Skeletal muscle tissue (tissue), 3 donors: ENCODE measurements at regions not wholly inside any gene's neighbourhood (a gene's known extent, or its start where the extent isn't known, plus 50 kb on each side); places are given as distances from the start of the nearest gene placed in this dataset.

Experiments
- H3K27ac ChIP-seq: one replicate; pipeline ENCODE4 v1.7.0; 2013; ENCODE audit warnings: mild to moderate bottlenecking, low read depth, low read length, inconsistent platforms
- H3K27me3 ChIP-seq, 3 donors: one replicate each; pipeline ENCODE4 v1.7.0; 2013; ENCODE audit warnings: low read length in 3 of 3; ENCODE audit not compliant: control insufficient read depth in 3 of 3, insufficient read depth in 3 of 3
- H3K36me3 ChIP-seq, 3 donors: one replicate each; pipeline ENCODE4 v1.7.0; 2013; ENCODE audit warnings: low read length in 3 of 3; ENCODE audit not compliant: control insufficient read depth in 3 of 3, insufficient read depth in 3 of 3
- H3K4me1 ChIP-seq, 3 donors: one replicate each; pipeline ENCODE4 v1.7.0; 2013; ENCODE audit warnings: low read length in 3 of 3, mild to moderate bottlenecking in 3 of 3; ENCODE audit not compliant: control insufficient read depth in 3 of 3, insufficient read depth in 3 of 3
- H3K4me3 ChIP-seq, 3 donors: one replicate each; pipeline ENCODE4 v1.7.0; 2013; ENCODE audit warnings: low read length in 3 of 3
- H3K9ac ChIP-seq, 3 donors: one replicate each; pipeline ENCODE4 v1.7.0; 2013; ENCODE audit warnings: low read length in 3 of 3, mild to moderate bottlenecking in 3 of 3, moderate library complexity in 2 of 3, low read depth in 1 of 3
- H3K9me3 ChIP-seq, 3 donors: one replicate each; pipeline ENCODE4 v1.7.0; 2013; ENCODE audit warnings: low read length in 3 of 3; ENCODE audit not compliant: control insufficient read depth in 3 of 3
- donor health status: Osteomylitis.

- no peaks in the 10 kb centered on the region for H3K9me3 ChIP-seq
- no peaks in the 10 kb centered on the region for H3K36me3 ChIP-seq
- H3K9ac ChIP-seq: no peak overlapping the region
- peaks cover 2 to 4% (median 3%) of the 10 kb centered on the region in 3 donors for H3K27me3 ChIP-seq
- H3K4me3 ChIP-seq: no peak overlapping the region
- peaks cover 0 to under 1% (median 0%) of the 10 kb centered on the region in 3 donors for H3K4me1 ChIP-seq
- no peak overlapping the region for H3K27ac ChIP-seq
Measured at GRCh38 chr17:77893144-77894044, 65.1 kb upstream of the TNRC6C start.

GRCh38 chr17:77894126-77894956, 64.2 kb upstream of the TNRC6C start:
- no peaks in the 10 kb centered on the region for H3K36me3 ChIP-seq
- H3K9me3 ChIP-seq: no peaks in the 10 kb centered on the region
- no peak overlapping the region for H3K27ac ChIP-seq
- H3K4me3 ChIP-seq: no peak overlapping the region
- H3K27me3 ChIP-seq: peaks cover 0 to 4% (median 2%) of the 10 kb centered on the region in 3 donors
- H3K9ac ChIP-seq: no peak overlapping the region
- no peaks in the 10 kb centered on the region for H3K4me1 ChIP-seq

- H3K4me1 ChIP-seq: no peaks in the 10 kb centered on the region
- H3K4me3 ChIP-seq: no peak overlapping the region
- no peaks in the 10 kb centered on the region for H3K9me3 ChIP-seq
- H3K27me3 ChIP-seq: peaks cover 0 to 2% (median 0%) of the 10 kb centered on the region in 3 donors
- H3K9ac ChIP-seq: no peak overlapping the region
- H3K36me3 ChIP-seq: no peaks in the 10 kb centered on the region
- H3K27ac ChIP-seq: no peak overlapping the region
Measured at GRCh38 chr17:77897741-77898301, 60.7 kb upstream of the TNRC6C start.

DNA sequence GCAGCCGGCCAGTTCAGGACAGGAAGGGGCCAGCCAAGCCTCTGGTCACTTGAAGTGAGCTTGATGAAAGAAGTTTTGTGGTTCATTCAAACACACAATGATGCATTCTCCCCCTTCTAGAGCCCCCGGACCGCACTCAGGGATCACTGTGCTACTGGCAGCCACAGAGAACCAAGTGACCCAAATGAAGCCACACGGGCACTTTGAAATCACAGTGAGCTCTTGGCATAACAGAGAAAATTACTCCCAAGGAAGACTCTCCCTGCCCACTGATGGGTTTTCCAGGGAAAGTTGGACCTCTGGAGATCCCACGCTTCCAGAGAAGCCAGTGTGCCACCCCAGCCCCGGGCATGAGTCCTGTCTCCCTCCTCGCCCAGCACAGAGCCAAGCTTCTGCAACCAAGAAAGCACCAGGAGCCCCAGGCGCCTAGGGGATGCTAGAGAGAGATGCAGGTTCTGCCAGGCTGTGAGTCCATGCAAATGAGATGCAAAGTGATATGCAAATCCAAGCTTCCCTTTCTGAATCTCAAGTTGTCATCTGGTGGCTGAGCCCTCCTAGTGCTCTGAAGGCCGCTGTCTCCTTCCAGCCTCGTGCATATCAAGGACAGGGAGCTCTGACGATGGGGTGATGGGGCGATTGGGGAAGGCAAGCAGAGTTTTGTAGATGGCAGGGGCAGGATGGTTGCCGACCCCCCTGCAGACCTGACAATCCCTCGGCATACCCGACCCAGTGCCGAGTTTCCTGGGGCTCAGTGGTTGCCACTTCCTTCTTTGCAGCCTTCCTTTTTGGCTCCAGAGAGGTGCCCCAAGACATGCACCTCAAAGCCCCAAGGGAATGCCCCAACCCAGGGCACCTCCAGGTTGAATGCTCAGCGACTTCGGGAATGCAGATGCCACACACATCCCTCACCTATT, 59.7 kb upstream of the TNRC6C start:
- H3K27me3 ChIP-seq: peaks cover 0 to 4% (median 0%) of the 10 kb centered on the region in 3 donors
- H3K4me3 ChIP-seq: no peak overlapping the region
- H3K27ac ChIP-seq: no peak overlapping the region
- H3K4me1 ChIP-seq: no peaks in the 10 kb centered on the region
- no peaks in the 10 kb centered on the region for H3K9me3 ChIP-seq
- no peaks in the 10 kb centered on the region for H3K36me3 ChIP-seq
- H3K9ac ChIP-seq: no peak overlapping the region

- Histone ChIP-seq H3K4me3 (no peak overlapping the region), H3K9me3 (no peaks in the 10 kb centered on the region), H3K9ac (no peak overlapping the region), H3K4me1 (no peaks in the 10 kb centered on the region), H3K27me3 (peaks cover 0 to 5% (median 4%) of the 10 kb centered on the region in 3 donors), H3K36me3 (no peaks in the 10 kb centered on the region), H3K27ac (no peak overlapping the region)
Measured at GRCh38 chr17:77899498-77899897, 59.0 kb upstream of the TNRC6C start.

GRCh38 chr17:77901481-77901880, 57.0 kb upstream of the TNRC6C start:
- Histone ChIP-seq H3K4me1 (no peaks in the 10 kb centered on the region), H3K4me3 (no peak overlapping the region), H3K9me3 (no peaks in the 10 kb centered on the region), H3K36me3 (no peaks in the 10 kb centered on the region), H3K27me3 (peaks cover 4 to 12% (median 5%) of the 10 kb centered on the region in 3 donors), H3K9ac (no peak overlapping the region), H3K27ac (no peak overlapping the region)

DNA sequence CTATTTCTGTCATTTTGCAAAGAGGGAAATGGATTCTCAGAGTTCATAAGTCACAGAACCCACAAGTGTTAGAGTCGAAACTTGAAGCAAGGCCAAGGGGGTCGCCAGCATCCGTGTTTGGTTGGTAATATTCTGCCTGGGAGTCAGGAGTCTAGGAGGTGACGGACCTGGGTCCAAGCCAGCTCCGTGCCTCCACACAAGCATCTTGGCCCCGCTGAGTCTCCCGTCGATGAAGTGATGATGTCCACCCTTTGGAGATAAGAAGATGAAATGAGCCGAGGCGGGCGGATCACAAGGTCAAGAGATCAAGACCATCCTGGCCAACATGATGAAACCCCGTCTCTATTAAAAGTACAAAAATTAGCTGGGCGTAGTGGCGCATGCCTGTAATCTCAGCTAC, 53.2 kb upstream of the TNRC6C start:
- peaks cover 0 to 11% (median 7%) of the 10 kb centered on the region in 3 donors for H3K4me1 ChIP-seq
- no peaks in the 10 kb centered on the region for H3K9me3 ChIP-seq
- H3K4me3 ChIP-seq: no peak overlapping the region
- no peaks in the 10 kb centered on the region for H3K36me3 ChIP-seq
- H3K9ac ChIP-seq: no peak overlapping the region
- peaks cover 15 to 34% (median 24%) of the 10 kb centered on the region in 3 donors for H3K27me3 ChIP-seq
- no peak overlapping the region for H3K27ac ChIP-seq

DNA sequence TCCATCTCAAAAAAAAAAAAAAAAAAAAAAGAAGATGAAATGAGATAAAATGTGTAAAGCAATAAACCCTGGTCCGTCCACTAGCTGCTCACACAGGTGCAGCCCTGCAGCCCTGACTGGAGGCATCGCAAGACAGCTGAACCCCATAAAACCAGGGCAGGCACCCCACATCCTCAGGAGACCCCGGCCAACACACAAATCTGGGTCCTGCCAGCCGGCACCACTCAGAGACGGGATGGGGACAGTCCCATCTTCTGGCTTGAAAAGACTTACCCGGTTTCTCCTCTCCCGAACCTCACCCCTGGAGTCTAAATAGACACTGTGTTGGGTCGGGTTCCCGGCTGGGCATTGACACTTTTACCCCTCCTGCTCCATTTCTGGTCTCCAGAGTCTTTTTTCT, 52.7 kb upstream of the TNRC6C start:
- peaks cover 0 to 11% (median 7%) of the 10 kb centered on the region in 3 donors for H3K4me1 ChIP-seq
- no peak overlapping the region for H3K9ac ChIP-seq
- no peak overlapping the region for H3K4me3 ChIP-seq
- no peak overlapping the region for H3K27ac ChIP-seq
- H3K9me3 ChIP-seq: no peaks in the 10 kb centered on the region
- H3K36me3 ChIP-seq: no peaks in the 10 kb centered on the region
- peaks cover 15 to 34% (median 24%) of the 10 kb centered on the region in 3 donors for H3K27me3 ChIP-seq

DNA sequence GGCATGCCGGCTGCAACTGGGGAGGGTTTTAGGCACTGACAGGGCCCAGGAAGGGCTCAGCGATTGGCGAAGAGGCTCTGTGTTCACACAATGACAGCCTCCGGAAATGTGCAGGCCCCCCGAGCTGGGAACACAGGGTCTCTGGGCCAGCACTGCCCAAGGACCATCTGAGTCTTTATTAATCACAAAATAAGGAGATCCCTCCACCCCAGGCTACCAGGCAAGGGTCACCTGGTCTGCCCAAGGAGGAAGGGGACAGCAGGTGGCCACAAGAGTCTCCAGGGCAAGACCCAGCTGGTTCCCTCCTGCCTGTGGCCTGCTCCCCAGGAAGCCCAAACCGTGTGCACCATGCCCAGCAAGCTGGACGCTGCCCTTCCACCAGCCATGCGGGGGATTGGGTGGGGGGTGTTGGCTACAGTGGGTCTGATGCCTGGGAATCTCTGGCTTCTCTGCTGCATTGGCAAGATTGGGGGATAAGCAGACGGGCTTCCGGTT, 52.1 kb upstream of the TNRC6C start:
- Histone ChIP-seq H3K9ac (no peak overlapping the region), H3K9me3 (no peaks in the 10 kb centered on the region), H3K36me3 (no peaks in the 10 kb centered on the region), H3K27me3 (peaks cover 15 to 34% (median 24%) of the 10 kb centered on the region in 3 donors), H3K4me3 (no peak overlapping the region), H3K27ac (no peak overlapping the region), H3K4me1 (peaks cover 0 to 11% (median 7%) of the 10 kb centered on the region in 3 donors)
